HEK293 (cell line): ENCODE measurements at regions not wholly inside any gene's neighbourhood (a gene's known extent, or its start where the extent isn't known, plus 50 kb on each side); places are given as distances from the start of the nearest gene placed in this dataset.

ENCODE experiments used
- CTCF ChIA-PET: fragments of 350-600 bp; formaldehyde crosslinking; extraction: SDS; loops from one replicate; lab custom pipeline; 2021; ENCODE audit warnings: antibody characterized with exemption; lab: Yijun Ruan, JAX
- POLR2A ChIA-PET: fragments of 300-600 bp; formaldehyde crosslinking; extraction: SDS; loops from one replicate; lab custom pipeline; 2020; ENCODE audit warnings: antibody characterized with exemption, inconsistent platforms; lab: Yijun Ruan, JAX
- H3K27ac ChIP-seq: fragments of 200-500 bp; sonication (Bioruptor generic); 2 replicates; pipeline ENCODE4 v1.5.1; 2014; ENCODE audit warnings: low read depth, low read length, control low read depth, inconsistent platforms; ENCODE audit errors: extremely low read depth
- H3K36me3 ChIP-seq, 2 experiments: fragments of 200-500 bp in 1 of 2; sonication (Bioruptor generic) in 1 of 2; 1 replicate in 1 of 2; 2 replicates in 1 of 2; pipeline ENCODE4 v1.5.1; 2014 to 2017; ENCODE audit warnings: inconsistent platforms in 2 of 2, low read length in 2 of 2; ENCODE audit not compliant: control insufficient read depth in 2 of 2, insufficient read depth in 1 of 2
- H3K4me1 ChIP-seq: fragments of 200-500 bp; sonication (Bioruptor generic); 2 replicates; pipeline ENCODE4 v1.5.1; 2014; ENCODE audit warnings: mild to moderate bottlenecking, low read length, inconsistent platforms; ENCODE audit not compliant: control insufficient read depth, insufficient read depth
- H3K4me3 ChIP-seq: 2 replicates; pipeline ENCODE4 v1.5.1; 2011; ENCODE audit warnings: low read depth, mild to moderate bottlenecking, control low read depth, low read length, moderate library complexity
- H3K9me3 ChIP-seq: fragments of 200-500 bp; sonication (Bioruptor generic); 2 replicates; pipeline ENCODE4 v1.5.1; 2014; ENCODE audit warnings: low read depth, low read length, inconsistent platforms; ENCODE audit not compliant: control insufficient read depth, insufficient read depth
- MEIS1 ChIP-seq: sonication (generic); formaldehyde crosslinking; IDR thresholded peaks from 2 replicates; pipeline ENCODE4 v1.8.1; 2022; ENCODE audit warnings: missing genetic modification reagents, mild to moderate bottlenecking, borderline replicate concordance
- ZNF202 ChIP-seq: fragments of 450-650 bp; formaldehyde crosslinking; IDR thresholded peaks from 2 replicates; pipeline ENCODE4 v1.5.1; 2016; ENCODE audit warnings: missing biosample characterization, missing genetic modification characterization, borderline replicate concordance
- ZNF211 ChIP-seq: fragments of 450-650 bp; formaldehyde crosslinking; IDR thresholded peaks from 2 replicates; pipeline ENCODE4 v1.5.1; 2016; ENCODE audit warnings: low read depth, missing biosample characterization, missing genetic modification characterization
- ZNF214 ChIP-seq: fragments of 450-650 bp; formaldehyde crosslinking; IDR thresholded peaks from 2 replicates; pipeline ENCODE4 v1.5.1; 2017; ENCODE audit warnings: missing biosample characterization, mild to moderate bottlenecking, missing genetic modification characterization, borderline replicate concordance
- ZNF23 ChIP-seq: fragments of 450-650 bp; formaldehyde crosslinking; IDR thresholded peaks from 2 replicates; pipeline ENCODE4 v1.5.1; 2016; ENCODE audit warnings: missing biosample characterization, missing genetic modification characterization, borderline replicate concordance
- ZNF24 ChIP-seq: fragments of 450-650 bp; formaldehyde crosslinking; IDR thresholded peaks from 2 replicates; pipeline ENCODE4 v1.5.1; 2016; ENCODE audit warnings: missing biosample characterization, missing genetic modification characterization
- ZNF426 ChIP-seq: fragments of 450-650 bp; formaldehyde crosslinking; IDR thresholded peaks from 2 replicates; pipeline ENCODE4 v1.5.1; 2017; ENCODE audit warnings: missing biosample characterization, missing genetic modification characterization, mild to moderate bottlenecking, inconsistent platforms, moderate library complexity
- ZNF48 ChIP-seq: fragments of 450-650 bp; formaldehyde crosslinking; IDR thresholded peaks from 2 replicates; pipeline ENCODE4 v1.5.1; 2016; ENCODE audit warnings: missing biosample characterization, missing genetic modification characterization
- ZSCAN16 ChIP-seq: fragments of 450-650 bp; formaldehyde crosslinking; IDR thresholded peaks from 2 replicates; pipeline ENCODE4 v1.5.1; 2016; ENCODE audit warnings: missing biosample characterization, missing genetic modification characterization
- TF ChIP-seq, protein P1 (sequence below): fragments of 450-650 bp; IDR thresholded peaks from 2 replicates; pipeline ENCODE4 v1.5.1; 2018; ENCODE audit warnings: missing biosample characterization, mild to moderate bottlenecking, missing genetic modification characterization
- TF ChIP-seq, protein P2 (sequence below): fragments of 450-650 bp; formaldehyde crosslinking; IDR thresholded peaks from 2 replicates; pipeline ENCODE4 v1.5.1; 2016; ENCODE audit warnings: missing biosample characterization, missing genetic modification characterization
- TF ChIP-seq, protein P3 (sequence below): fragments of 450-650 bp; formaldehyde crosslinking; IDR thresholded peaks from 2 replicates; pipeline ENCODE4 v1.5.1; 2016; ENCODE audit warnings: missing biosample characterization, missing genetic modification characterization
- TF ChIP-seq, protein P4 (sequence below): fragments of 450-650 bp; formaldehyde crosslinking; IDR thresholded peaks from 2 replicates; pipeline ENCODE4 v1.5.1; 2016; ENCODE audit warnings: missing biosample characterization, missing genetic modification characterization

DNA sequence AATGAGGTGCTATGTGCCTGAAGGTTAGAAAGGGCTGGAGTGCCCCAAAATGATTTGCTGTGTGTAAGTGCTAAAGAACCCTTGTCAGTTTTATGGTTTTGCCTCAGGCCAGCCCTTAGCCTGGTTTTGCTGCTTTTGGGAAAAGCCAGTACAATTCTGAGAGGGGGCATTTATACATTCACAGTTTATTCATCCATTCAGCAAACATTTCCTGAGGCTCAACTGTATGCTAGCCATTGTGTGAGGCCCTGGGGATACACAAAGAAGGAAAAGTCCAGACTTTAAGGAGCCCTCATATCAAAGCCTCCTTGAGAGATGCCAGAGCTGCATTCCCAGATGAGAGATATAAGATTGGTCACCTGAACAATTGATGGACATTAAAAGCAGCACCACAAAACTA is 115.2 kb upstream of the PLCXD3 start (continued):
- TF ChIP-seq, protein P1, sequence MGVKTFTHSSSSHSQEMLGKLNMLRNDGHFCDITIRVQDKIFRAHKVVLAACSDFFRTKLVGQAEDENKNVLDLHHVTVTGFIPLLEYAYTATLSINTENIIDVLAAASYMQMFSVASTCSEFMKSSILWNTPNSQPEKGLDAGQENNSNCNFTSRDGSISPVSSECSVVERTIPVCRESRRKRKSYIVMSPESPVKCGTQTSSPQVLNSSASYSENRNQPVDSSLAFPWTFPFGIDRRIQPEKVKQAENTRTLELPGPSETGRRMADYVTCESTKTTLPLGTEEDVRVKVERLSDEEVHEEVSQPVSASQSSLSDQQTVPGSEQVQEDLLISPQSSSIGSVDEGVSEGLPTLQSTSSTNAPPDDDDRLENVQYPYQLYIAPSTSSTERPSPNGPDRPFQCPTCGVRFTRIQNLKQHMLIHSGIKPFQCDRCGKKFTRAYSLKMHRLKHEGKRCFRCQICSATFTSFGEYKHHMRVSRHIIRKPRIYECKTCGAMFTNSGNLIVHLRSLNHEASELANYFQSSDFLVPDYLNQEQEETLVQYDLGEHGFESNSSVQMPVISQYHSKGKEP (tag by site-specific recombination), result no peak
- no peak for TF ChIP-seq ZNF48 (tag by site-specific recombination)

DNA sequence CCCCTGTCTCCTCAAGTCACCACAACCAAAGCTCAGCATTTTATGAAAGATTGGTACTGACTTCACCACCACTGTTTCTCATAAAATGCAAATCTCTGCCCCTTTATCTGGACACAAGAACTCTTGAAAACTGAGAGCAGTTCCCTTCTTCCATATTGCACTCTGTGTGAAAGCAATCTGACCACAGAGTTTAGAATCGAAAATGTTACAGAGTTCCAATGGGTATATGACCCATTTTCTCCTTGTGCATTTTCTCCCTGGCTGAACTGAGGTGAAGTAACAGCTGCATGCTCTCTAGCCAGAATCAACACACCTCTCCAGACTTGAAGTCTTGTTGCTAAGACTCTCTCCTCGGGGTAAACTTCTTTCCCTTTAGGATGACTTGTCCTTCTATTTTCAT is 111.0 kb upstream of the PLCXD3 start:
- Histone ChIP-seq H3K4me3 (no peak overlapping the region), H3K9me3 (no peaks in the 10 kb centered on the region)
- POLR2A ChIA-PET, result no interaction called here
- TF ChIP-seq ZNF426 (tag by site-specific recombination) (no peak), ZNF214 (tag by site-specific recombination) (no peak), MEIS1 (no peak)
- TF ChIP-seq, protein P2, sequence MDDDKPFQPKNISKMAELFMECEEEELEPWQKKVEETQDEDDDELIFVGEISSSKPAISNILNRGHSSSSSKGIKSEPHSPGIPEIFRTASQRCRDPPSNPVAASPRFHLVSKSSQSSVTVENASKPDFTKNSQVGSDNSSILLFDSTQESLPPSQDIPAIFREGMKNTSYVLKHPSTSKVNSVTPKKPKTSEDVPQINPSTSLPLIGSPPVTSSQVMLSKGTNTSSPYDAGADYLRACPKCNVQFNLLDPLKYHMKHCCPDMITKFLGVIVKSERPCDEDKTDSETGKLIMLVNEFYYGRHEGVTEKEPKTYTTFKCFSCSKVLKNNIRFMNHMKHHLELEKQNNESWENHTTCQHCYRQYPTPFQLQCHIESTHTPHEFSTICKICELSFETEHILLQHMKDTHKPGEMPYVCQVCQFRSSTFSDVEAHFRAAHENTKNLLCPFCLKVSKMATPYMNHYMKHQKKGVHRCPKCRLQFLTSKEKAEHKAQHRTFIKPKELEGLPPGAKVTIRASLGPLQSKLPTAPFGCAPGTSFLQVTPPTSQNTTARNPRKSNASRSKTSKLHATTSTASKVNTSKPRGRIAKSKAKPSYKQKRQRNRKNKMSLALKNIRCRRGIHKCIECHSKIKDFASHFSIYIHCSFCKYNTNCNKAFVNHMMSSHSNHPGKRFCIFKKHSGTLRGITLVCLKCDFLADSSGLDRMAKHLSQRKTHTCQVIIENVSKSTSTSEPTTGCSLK (tag by site-specific recombination), result no peak
- TF ChIP-seq, all 188 proteins: peak for 0
- H3K4me1 ChIP-seq, result no peaks in the 10 kb centered on the region
- CTCF ChIA-PET, result interaction anchor here (0.9 to 1.2 kb wide), 2 partner anchors 15 to 383 kb away, joined by 4 to 6 read pairs; no protein-coding TSS in a partner anchor
- no peaks in the 10 kb centered on the region for H3K36me3 ChIP-seq
- H3K27ac ChIP-seq, result no peak overlapping the region

DNA sequence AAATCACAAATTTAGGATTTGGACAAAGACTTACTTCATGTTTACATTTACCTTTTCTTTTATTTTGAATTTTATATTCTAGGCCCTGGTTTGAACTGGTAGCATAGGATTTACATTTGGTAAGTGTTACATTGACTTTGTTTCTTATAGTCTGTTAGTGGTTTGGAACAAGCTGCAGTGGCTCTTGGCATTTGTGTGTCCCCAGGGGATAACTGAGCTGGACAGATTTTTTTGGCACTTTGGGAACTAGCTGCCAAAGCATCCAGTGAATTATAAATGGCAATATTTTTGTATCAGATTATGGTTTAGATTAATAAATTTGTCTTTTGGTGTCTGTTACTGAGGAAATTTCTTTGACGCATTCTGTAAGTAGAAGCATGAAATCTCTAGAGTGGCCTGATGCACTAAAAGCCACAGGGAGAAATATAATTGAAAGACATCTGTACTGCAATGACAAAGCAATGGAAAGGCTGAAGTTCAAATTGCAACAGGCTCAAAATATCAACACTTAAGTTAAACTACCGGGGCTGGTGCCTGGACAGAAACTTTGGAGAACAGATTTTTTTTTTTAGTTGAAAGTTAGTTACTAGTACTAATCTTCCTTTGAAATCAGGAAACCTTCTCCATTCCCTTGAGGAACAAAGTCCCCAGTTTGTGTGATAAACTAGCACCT is 107.6 kb upstream of the PLCXD3 start:
- no peaks in the 10 kb centered on the region for H3K4me1 ChIP-seq
- H3K4me3 ChIP-seq, result no peak overlapping the region
- ChIA-PET CTCF (no interaction called here), POLR2A (no interaction called here)
- H3K36me3 ChIP-seq, result no peaks in the 10 kb centered on the region
- no peak overlapping the region for H3K27ac ChIP-seq
- H3K9me3 ChIP-seq, result no peaks in the 10 kb centered on the region
- TF ChIP-seq ZNF211, result no peak
- TF ChIP-seq, protein P3, sequence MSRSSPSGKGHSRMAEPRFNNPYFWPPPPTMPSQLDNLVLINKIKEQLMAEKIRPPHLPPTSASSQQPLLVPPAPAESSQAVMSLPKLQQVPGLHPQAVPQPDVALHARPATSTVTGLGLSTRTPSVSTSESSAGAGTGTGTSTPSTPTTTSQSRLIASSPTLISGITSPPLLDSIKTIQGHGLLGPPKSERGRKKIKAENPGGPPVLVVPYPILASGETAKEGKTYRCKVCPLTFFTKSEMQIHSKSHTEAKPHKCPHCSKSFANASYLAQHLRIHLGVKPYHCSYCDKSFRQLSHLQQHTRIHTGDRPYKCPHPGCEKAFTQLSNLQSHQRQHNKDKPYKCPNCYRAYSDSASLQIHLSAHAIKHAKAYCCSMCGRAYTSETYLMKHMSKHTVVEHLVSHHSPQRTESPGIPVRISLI, result no peak
- TF ChIP-seq, protein P4, sequence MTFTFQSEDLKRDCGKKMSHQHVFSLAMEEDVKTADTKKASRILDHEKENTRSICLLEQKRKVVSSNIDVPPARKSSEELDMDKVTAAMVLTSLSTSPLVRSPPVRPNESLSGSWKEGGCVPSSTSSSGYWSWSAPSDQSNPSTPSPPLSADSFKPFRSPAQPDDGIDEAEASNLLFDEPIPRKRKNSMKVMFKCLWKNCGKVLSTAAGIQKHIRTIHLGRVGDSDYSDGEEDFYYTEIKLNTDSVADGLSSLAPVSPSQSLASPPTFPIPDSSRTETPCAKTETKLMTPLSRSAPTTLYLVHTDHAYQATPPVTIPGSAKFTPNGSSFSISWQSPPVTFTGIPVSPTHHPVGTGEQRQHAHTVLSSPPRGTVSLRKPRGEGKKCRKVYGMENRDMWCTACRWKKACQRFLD, result no peak
- no peak for TF ChIP-seq ZNF202 (tag by site-specific recombination)
- TF ChIP-seq ZNF23 (tag by site-specific recombination), result no peak

DNA sequence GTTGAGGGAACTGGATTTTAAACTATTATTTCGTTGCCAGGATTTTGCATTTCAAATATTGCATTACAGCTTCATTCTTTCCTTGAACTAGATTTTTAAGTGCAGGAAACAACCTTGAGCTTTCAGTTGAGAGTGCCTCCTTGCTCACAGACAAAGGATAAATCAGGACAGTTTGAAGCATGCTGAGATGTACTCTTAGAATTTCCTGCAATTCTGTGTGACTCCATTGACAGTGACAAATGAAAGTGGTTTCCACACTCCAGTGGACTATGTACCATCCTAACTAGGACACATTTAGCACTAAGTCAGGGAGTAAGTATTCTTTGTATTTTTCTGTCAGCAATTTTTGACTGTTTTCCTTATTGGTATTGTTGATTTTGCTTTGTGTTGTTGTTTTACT is 100.0 kb upstream of the PLCXD3 start:
- POLR2A ChIA-PET, result no interaction called here
- TF ChIP-seq ZNF24 (tag by site-specific recombination), result no peak
- no peak for TF ChIP-seq ZSCAN16 (tag by site-specific recombination)
- TF ChIP-seq, all 188 proteins: peak for 0
- H3K36me3 ChIP-seq, result no peaks in the 10 kb centered on the region
- H3K27ac ChIP-seq, result no peak overlapping the region
- H3K4me3 ChIP-seq, result no peak overlapping the region
- no peaks in the 10 kb centered on the region for H3K9me3 ChIP-seq
- CTCF ChIA-PET, result no interaction called here
- H3K4me1 ChIP-seq, result no peaks in the 10 kb centered on the region
